NCI-H1694 (cell line): ENCODE measurements at regions not wholly inside any gene's neighbourhood (a gene's known extent, or its start where the extent isn't known, plus 50 kb on each side); places are given as distances from the start of the nearest gene placed in this dataset.
"Not testable (repeated sequence)": the region's sequence is repeated elsewhere in the genome, so short reads cannot be mapped to it uniquely, and the experiment has no call there.

ENCODE experiments used
- DNase-seq: peaks from one replicate; lab custom pipeline; 2025; lab: John Stamatoyannopoulos, UW

GRCh38 chr10:4442296-4442695, 383.7 kb upstream of the AKR1E2 start:
- DNase-seq: no peak

- no peak for DNase-seq
Observed at GRCh38 chr10:4440260-4440659, 385.7 kb upstream of the AKR1E2 start.

GRCh38 chr10:4437791-4438190, 388.2 kb upstream of the AKR1E2 start:
- DNase-seq: no peak

GRCh38 chr10:4437061-4437460, 388.9 kb upstream of the AKR1E2 start:
- DNase-seq: no peak

GRCh38 chr10:4436103-4436502, 389.9 kb upstream of the AKR1E2 start:
- no peak for DNase-seq

GRCh38 chr10:4434516-4435071, 391.4 kb upstream of the AKR1E2 start:
- no peak for DNase-seq

GRCh38 chr10:4434105-4434504, 391.9 kb upstream of the AKR1E2 start:
- no peak for DNase-seq

GRCh38 chr10:4431114-4431863, 394.7 kb upstream of the AKR1E2 start:
- DNase-seq: no peak

GRCh38 chr10:4429571-4429970, 396.4 kb upstream of the AKR1E2 start:
- no peak for DNase-seq

GRCh38 chr10:4427532-4427931, 398.5 kb upstream of the AKR1E2 start:
- DNase-seq: no peak

GRCh38 chr10:4426866-4427265, 399.1 kb upstream of the AKR1E2 start:
- no peak for DNase-seq

GRCh38 chr10:4409319-4409718, 416.7 kb upstream of the AKR1E2 start:
- DNase-seq: no peak

- DNase-seq: no peak
Observed at GRCh38 chr10:4407783-4408182, 418.2 kb upstream of the AKR1E2 start.

- no peak for DNase-seq
Observed at GRCh38 chr10:4405828-4406227, 420.2 kb upstream of the AKR1E2 start.

- no peak for DNase-seq
Observed at GRCh38 chr10:4403638-4404252, 422.3 kb upstream of the AKR1E2 start.

GRCh38 chr10:4401080-4401479, 424.9 kb upstream of the AKR1E2 start:
- DNase-seq: not testable (repeated sequence)

- DNase-seq: no peak
Observed at GRCh38 chr10:4399556-4399955, 426.5 kb upstream of the AKR1E2 start.

- no peak for DNase-seq
Observed at GRCh38 chr10:4398602-4399001, 427.4 kb upstream of the AKR1E2 start.

GRCh38 chr10:4397337-4397736, 428.7 kb upstream of the AKR1E2 start:
- no peak for DNase-seq

GRCh38 chr10:4396401-4397283, 429.4 kb upstream of the AKR1E2 start:
- no peak for DNase-seq

- no peak for DNase-seq
Observed at GRCh38 chr10:4395731-4396130, 430.3 kb upstream of the AKR1E2 start.

- not testable (repeated sequence) for DNase-seq
Observed at GRCh38 chr10:4394455-4394854, 431.6 kb upstream of the AKR1E2 start.

GRCh38 chr10:4391683-4392082, 434.3 kb upstream of the AKR1E2 start:
- no peak for DNase-seq
